Activated CD4-positive, alpha-beta T cell treated with anti-CD3 and anti-CD28 coated beads, Interleukin-2, amount 10 ng/mL, durations not matched to agents 24 days and 14 days (primary cell): ENCODE measurements at regions not wholly inside any gene's neighbourhood (a gene's known extent, or its start where the extent isn't known, plus 50 kb on each side); places are given as distances from the start of the nearest gene placed in this dataset.
"Not testable (repeated sequence)": the region's sequence is repeated elsewhere in the genome, so short reads cannot be mapped to it uniquely, and the experiment has no call there.

Source experiments
- DNase-seq: peaks from one replicate; pipeline ENCODE4 v3.0.0; 2022
- H3K27ac Mint-ChIP-seq: one replicate; pipeline ENCODE4 v1.8.0; 2022; ENCODE audit warnings: mild to moderate bottlenecking, mixed read lengths
- H3K27me3 Mint-ChIP-seq: one replicate; pipeline ENCODE4 v1.8.0; 2022; ENCODE audit warnings: mixed read lengths
- H3K36me3 Mint-ChIP-seq: one replicate; pipeline ENCODE4 v1.8.0; 2022; ENCODE audit warnings: low read depth, mild to moderate bottlenecking, mixed read lengths
- H3K4me1 Mint-ChIP-seq: one replicate; pipeline ENCODE4 v1.8.0; 2021; ENCODE audit warnings: mixed read lengths
- H3K4me3 Mint-ChIP-seq: one replicate; pipeline ENCODE4 v1.8.0; 2022; ENCODE audit warnings: mild to moderate bottlenecking, moderate library complexity, mixed read lengths
- H3K9me3 Mint-ChIP-seq: one replicate; pipeline ENCODE4 v1.8.0; 2021; ENCODE audit warnings: mixed read lengths
- intact Hi-C: fragments of 100-400 bp; cut with micrococcal nuclease; formaldehyde crosslinking; loops from one replicate; pipeline ENCODE4 v1.15.1; 2023

- H3K36me3 Mint-ChIP-seq: no peaks in the 10 kb centered on the region
- no peak overlapping the region for H3K4me3 Mint-ChIP-seq
- no peaks in the 10 kb centered on the region for H3K27me3 Mint-ChIP-seq
- no peak overlapping the region for H3K27ac Mint-ChIP-seq
- intact Hi-C loops: no loop called here
- no peak for DNase-seq
- H3K9me3 Mint-ChIP-seq: no peaks in the 10 kb centered on the region
- no peaks in the 10 kb centered on the region for H3K4me1 Mint-ChIP-seq
These were observed 1171.1 kb upstream of the CRIM1 start for GRCh38 chr2:35184471-35184870.

- H3K36me3 Mint-ChIP-seq, H3K27me3 Mint-ChIP-seq, H3K9me3 Mint-ChIP-seq, DNase-seq, H3K27ac Mint-ChIP-seq, intact Hi-C loops, H3K4me1 Mint-ChIP-seq, H3K4me3 Mint-ChIP-seq: not testable (repeated sequence)
These were observed 1178.9 kb upstream of the CRIM1 start for GRCh38 chr2:35176726-35177125.

- Mint-ChIP-seq H3K27ac (no peak overlapping the region), H3K4me3 (no peak overlapping the region), H3K9me3 (no peaks in the 10 kb centered on the region), H3K27me3 (no peaks in the 10 kb centered on the region), H3K36me3 (no peaks in the 10 kb centered on the region), H3K4me1 (no peaks in the 10 kb centered on the region)
- intact Hi-C loops: no loop called here
- DNase-seq: no peak
These were observed 1180.7 kb upstream of the CRIM1 start for GRCh38 chr2:35174845-35175244.

GRCh38 chr2:35172687-35173086 lies 1182.9 kb upstream of the CRIM1 start:
- H3K4me1 Mint-ChIP-seq: no peaks in the 10 kb centered on the region
- H3K27ac Mint-ChIP-seq: no peak overlapping the region
- no peak overlapping the region for H3K4me3 Mint-ChIP-seq
- H3K27me3 Mint-ChIP-seq: no peaks in the 10 kb centered on the region
- no peaks in the 10 kb centered on the region for H3K9me3 Mint-ChIP-seq
- no peaks in the 10 kb centered on the region for H3K36me3 Mint-ChIP-seq
- DNase-seq: no peak
- intact Hi-C loops: no loop called here

- H3K36me3 Mint-ChIP-seq: no peaks in the 10 kb centered on the region
- DNase-seq: no peak
- no peaks in the 10 kb centered on the region for H3K9me3 Mint-ChIP-seq
- H3K4me1 Mint-ChIP-seq: no peaks in the 10 kb centered on the region
- H3K27me3 Mint-ChIP-seq: no peaks in the 10 kb centered on the region
- no peak overlapping the region for H3K27ac Mint-ChIP-seq
- intact Hi-C loops: no loop called here
- no peak overlapping the region for H3K4me3 Mint-ChIP-seq
These were observed 1187.2 kb upstream of the CRIM1 start for GRCh38 chr2:35168351-35168750.

GRCh38 chr2:35163948-35164347 lies 1191.6 kb upstream of the CRIM1 start:
- no peak for DNase-seq
- H3K4me1 Mint-ChIP-seq: no peaks in the 10 kb centered on the region
- no peaks in the 10 kb centered on the region for H3K9me3 Mint-ChIP-seq
- no peaks in the 10 kb centered on the region for H3K36me3 Mint-ChIP-seq
- H3K27ac Mint-ChIP-seq: no peak overlapping the region
- H3K27me3 Mint-ChIP-seq: no peaks in the 10 kb centered on the region
- no peak overlapping the region for H3K4me3 Mint-ChIP-seq
- intact Hi-C loops: no loop called here

GRCh38 chr2:35160871-35161270 lies 1194.7 kb upstream of the CRIM1 start:
- H3K27me3 Mint-ChIP-seq: no peaks in the 10 kb centered on the region
- no peak overlapping the region for H3K4me3 Mint-ChIP-seq
- H3K27ac Mint-ChIP-seq: no peak overlapping the region
- no peaks in the 10 kb centered on the region for H3K9me3 Mint-ChIP-seq
- no peaks in the 10 kb centered on the region for H3K4me1 Mint-ChIP-seq
- DNase-seq: no peak
- H3K36me3 Mint-ChIP-seq: no peaks in the 10 kb centered on the region
- intact Hi-C loops: no loop called here

GRCh38 chr2:35125871-35126270 lies 1229.7 kb upstream of the CRIM1 start:
- intact Hi-C loops: no loop called here
- H3K4me1 Mint-ChIP-seq: no peaks in the 10 kb centered on the region
- H3K9me3 Mint-ChIP-seq: no peaks in the 10 kb centered on the region
- H3K27ac Mint-ChIP-seq: no peak overlapping the region
- no peaks in the 10 kb centered on the region for H3K27me3 Mint-ChIP-seq
- DNase-seq: no peak
- no peaks in the 10 kb centered on the region for H3K36me3 Mint-ChIP-seq
- H3K4me3 Mint-ChIP-seq: no peak overlapping the region

- H3K27ac Mint-ChIP-seq: no peak overlapping the region
- no peak overlapping the region for H3K4me3 Mint-ChIP-seq
- H3K27me3 Mint-ChIP-seq: no peaks in the 10 kb centered on the region
- no peaks in the 10 kb centered on the region for H3K36me3 Mint-ChIP-seq
- no peaks in the 10 kb centered on the region for H3K9me3 Mint-ChIP-seq
- H3K4me1 Mint-ChIP-seq: no peaks in the 10 kb centered on the region
- DNase-seq: no peak
- intact Hi-C loops: no loop called here
These were observed 1230.3 kb upstream of the CRIM1 start for GRCh38 chr2:35125278-35125677.

- no peaks in the 10 kb centered on the region for H3K9me3 Mint-ChIP-seq
- intact Hi-C loops: no loop called here
These were observed 1239.4 kb upstream of the CRIM1 start for GRCh38 chr2:35116151-35116550.

GRCh38 chr2:35114765-35115164 lies 1240.8 kb upstream of the CRIM1 start:
- intact Hi-C loops: no loop called here
- Mint-ChIP-seq H3K9me3 (no peaks in the 10 kb centered on the region), H3K4me3 (no peak overlapping the region), H3K36me3 (no peaks in the 10 kb centered on the region), H3K27me3 (no peaks in the 10 kb centered on the region), H3K27ac (no peak overlapping the region), H3K4me1 (no peaks in the 10 kb centered on the region)
- no peak for DNase-seq

More at GRCh38 chr2:35116151-35116550, 1239.4 kb upstream of the CRIM1 start:
- H3K36me3 Mint-ChIP-seq: no peaks in the 10 kb centered on the region
- DNase-seq: no peak
- H3K4me1 Mint-ChIP-seq: no peaks in the 10 kb centered on the region
- H3K4me3 Mint-ChIP-seq: no peak overlapping the region
- no peak overlapping the region for H3K27ac Mint-ChIP-seq
- no peaks in the 10 kb centered on the region for H3K27me3 Mint-ChIP-seq

- H3K4me3 Mint-ChIP-seq, intact Hi-C loops, H3K27me3 Mint-ChIP-seq, H3K27ac Mint-ChIP-seq, DNase-seq, H3K36me3 Mint-ChIP-seq, H3K9me3 Mint-ChIP-seq, H3K4me1 Mint-ChIP-seq: not testable (repeated sequence)
These were observed 1243.2 kb upstream of the CRIM1 start for GRCh38 chr2:35112367-35112766.

- Mint-ChIP-seq H3K4me1 (no peaks in the 10 kb centered on the region), H3K27me3 (no peaks in the 10 kb centered on the region), H3K36me3 (no peaks in the 10 kb centered on the region), H3K9me3 (no peaks in the 10 kb centered on the region), H3K27ac (no peak overlapping the region), H3K4me3 (no peak overlapping the region)
- intact Hi-C loops: no loop called here
- no peak for DNase-seq
These were observed 1251.3 kb upstream of the CRIM1 start for GRCh38 chr2:35104309-35104708.

- no peak overlapping the region for H3K4me3 Mint-ChIP-seq
These were observed 1256.2 kb upstream of the CRIM1 start for GRCh38 chr2:35099342-35099741.

GRCh38 chr2:35082072-35082471 lies 1273.5 kb upstream of the CRIM1 start:
- no peaks in the 10 kb centered on the region for H3K36me3 Mint-ChIP-seq
- H3K4me3 Mint-ChIP-seq: no peak overlapping the region
- no peak overlapping the region for H3K27ac Mint-ChIP-seq
- intact Hi-C loops: no loop called here
- no peaks in the 10 kb centered on the region for H3K27me3 Mint-ChIP-seq
- no peaks in the 10 kb centered on the region for H3K9me3 Mint-ChIP-seq
- no peaks in the 10 kb centered on the region for H3K4me1 Mint-ChIP-seq
- DNase-seq: no peak

More at GRCh38 chr2:35099342-35099741, 1256.2 kb upstream of the CRIM1 start:
- Mint-ChIP-seq H3K4me1 (no peaks in the 10 kb centered on the region), H3K27ac (no peak overlapping the region), H3K27me3 (no peaks in the 10 kb centered on the region), H3K9me3 (no peaks in the 10 kb centered on the region), H3K36me3 (no peaks in the 10 kb centered on the region)
- DNase-seq: no peak
- intact Hi-C loops: no loop called here
